HG02798 (cell line): ENCODE measurements at regions not wholly inside any gene's neighbourhood (a gene's known extent, or its start where the extent isn't known, plus 50 kb on each side); places are given as distances from the start of the nearest gene placed in this dataset.
"Not testable (repeated sequence)": the region's sequence is repeated elsewhere in the genome, so short reads cannot be mapped to it uniquely, and the experiment has no call there.

Source experiments
- ATAC-seq: cut with Tn5 transposase; IDR thresholded peaks from one replicate; pipeline ENCODE4 v1.9.1; 2021; ENCODE audit warnings: mild to moderate bottlenecking; ENCODE audit not compliant: unreplicated experiment, poor library complexity

DNA sequence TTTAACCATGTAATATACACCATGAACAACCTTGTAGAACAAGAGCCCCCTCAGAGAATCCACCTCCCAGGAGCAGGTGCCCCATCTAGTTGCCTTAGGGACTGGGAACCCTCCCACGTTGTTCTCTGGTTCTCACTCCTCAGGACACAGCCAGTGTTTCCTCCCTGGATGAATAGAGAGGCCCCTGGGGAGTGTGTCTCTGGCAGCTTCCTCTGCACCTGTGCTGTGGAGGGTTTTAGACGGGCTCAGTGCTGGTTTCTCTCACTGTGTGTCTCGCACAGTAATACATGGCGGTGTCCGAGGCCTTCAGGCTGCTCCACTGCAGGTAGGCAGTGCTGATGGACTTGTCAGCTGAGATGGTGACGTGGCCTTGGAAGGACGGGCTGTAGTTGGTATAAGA is 581.3 kb downstream of the TMEM121 start:
- ATAC-seq, result no peak

DNA sequence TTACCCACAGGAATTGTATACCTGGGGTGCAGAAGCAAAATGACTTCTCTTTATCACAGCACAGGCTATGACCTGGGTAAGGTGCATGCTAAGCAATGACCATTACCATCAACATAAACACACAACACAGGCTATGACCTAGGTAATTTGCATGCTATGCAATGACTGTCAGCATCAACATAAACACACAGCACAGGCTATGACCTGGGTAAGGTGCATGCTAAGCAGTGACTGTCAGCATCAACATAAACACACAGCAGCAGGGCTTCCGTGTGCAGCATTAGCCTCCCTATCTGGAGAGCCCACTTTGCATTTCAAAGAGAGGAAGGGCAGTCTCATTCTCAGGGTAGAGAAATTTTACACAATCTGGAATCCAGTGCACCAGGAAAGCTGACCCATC is 583.0 kb downstream of the TMEM121 start:
- ATAC-seq, result no peak

DNA sequence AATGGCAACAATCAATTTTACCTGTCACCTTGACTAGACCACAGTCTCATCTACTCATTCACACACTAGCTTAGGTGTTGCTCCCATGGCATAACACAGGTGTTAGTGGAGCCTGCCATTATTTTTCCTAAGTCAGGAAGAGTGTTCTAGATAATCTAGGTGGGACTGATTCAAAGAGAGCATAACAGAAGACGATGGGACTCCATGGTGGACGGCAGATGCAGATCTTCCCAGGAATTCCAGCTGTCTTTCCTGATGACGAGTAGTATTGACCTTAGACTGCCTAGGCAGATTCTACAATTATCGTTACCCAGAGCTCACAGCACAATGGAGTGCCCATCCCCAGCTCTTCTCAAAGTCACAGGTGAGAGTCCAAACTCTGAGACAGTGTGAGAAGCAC is 589.0 kb downstream of the TMEM121 start:
- ATAC-seq, result no peak

DNA sequence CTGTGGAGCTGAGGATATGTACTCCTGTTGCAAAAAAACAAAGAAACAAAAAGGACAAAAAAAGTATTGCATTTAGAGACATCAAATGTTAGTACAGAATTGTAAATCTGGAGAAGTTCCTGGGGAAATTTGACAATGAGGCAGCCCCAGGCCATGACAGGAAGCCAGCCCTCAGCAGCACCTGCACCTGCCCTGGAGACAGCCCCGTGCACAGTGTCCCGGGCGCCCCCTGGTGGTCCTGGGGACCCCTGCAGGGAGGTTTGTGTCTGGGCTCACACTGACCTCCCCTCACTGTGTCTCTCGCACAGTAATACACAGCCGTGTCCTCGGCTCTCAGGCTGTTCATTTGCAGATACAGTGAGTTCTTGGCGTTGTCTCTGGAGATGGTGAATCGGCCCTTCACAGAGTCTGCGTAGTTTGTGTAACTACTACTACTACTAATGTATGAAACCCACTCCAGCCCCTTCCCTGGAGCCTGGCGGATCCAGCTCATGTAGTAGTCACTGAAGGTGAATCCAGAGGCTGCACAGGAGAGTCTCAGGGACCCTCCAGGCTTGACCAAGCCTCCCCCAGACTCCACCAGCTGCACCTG is 590.1 kb downstream of the TMEM121 start:
- ATAC-seq, result not testable (repeated sequence)

DNA sequence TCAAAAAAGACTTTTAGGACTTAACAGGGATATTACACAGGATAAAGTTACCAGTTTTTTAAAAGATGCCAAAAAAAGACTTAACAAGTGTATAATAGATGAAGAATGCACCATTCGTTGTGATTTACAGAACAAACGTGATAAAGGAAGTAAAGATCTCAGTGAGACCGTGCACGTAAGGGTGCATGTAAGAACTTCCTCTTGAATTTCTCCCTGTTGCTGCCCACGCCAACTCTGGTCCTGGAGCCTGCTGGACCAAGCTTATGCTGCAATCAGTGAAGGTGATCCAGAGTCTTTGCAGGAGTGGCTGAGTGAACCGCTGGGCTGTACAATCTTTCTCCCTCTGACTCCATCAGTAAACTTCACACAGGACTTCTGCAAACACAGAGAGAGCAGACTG is 593.7 kb downstream of the TMEM121 start:
- ATAC-seq, result no peak

DNA sequence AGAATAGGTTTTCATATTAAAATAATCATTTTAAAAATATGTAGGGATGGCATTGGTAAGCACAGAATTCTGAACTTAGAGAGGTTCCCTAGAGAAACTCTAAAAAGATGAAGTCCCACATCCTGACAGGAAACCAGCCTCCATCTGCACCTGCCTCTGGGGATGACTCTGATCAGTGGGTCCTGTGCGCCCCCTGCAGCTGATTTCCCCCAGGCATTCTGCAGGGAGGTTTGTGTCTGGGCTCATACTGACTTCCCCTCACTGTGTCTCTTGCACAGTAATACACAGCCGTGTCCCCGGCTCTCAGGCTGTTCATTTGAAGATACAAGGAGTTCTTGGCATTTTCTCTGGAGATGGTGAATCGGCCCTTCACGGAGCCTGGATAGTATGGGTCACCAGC is 602.9 kb downstream of the TMEM121 start:
- no peak for ATAC-seq

DNA sequence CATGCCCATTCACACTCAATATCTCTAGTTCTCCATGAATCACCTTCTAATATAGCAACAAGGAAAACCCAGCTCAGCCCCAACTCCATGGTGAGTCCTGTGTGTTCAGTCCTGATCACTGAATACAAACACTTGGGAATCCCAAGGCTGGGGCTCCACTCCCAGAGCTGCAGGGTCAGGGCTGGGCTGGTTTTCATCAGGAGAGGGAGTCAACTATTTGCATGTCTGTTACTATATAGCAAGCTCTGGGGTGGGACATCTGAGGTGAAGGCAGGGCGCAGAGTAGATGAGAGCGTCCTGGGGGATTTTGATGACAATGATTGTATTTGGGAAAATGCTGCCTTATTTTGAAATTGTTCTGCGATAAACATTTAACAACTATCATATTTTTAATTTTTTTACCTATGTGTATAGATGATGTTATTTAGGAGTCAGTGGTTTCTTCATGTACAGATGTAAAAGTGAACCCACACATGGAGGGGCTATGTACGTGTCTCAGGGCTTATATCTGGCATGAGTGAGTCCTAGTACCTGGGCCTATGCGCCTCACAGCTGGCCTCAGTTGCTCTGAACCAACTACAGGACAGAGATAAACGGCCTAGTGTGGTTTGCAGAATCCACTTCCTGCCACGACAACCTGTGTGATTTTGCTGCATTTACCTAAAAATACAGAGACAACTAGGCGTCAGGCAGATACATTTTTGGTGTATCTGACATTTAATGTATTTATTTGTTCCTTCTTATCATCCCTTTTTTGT is 603.7 kb downstream of the TMEM121 start:
- not testable (repeated sequence) for ATAC-seq

DNA sequence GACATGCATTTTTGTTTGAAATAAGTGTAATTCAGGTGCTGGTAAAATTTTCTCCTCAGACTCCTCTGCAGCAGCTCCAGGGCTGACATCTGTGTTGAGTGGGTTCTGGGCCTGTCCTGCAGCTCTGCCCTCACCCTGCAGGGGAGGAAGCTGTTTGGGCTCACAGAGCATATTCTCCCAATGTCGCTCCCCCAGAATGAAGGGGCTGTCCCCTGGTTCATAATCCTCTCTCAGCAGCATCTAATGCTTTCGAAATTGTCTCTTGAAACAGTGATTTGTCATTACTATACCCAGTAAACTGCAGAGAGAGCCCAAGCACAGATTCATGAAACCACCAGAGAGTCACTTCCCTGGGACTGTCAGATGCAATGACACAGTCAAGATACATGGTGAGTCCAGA is 606.7 kb downstream of the TMEM121 start:
- not testable (repeated sequence) for ATAC-seq

DNA sequence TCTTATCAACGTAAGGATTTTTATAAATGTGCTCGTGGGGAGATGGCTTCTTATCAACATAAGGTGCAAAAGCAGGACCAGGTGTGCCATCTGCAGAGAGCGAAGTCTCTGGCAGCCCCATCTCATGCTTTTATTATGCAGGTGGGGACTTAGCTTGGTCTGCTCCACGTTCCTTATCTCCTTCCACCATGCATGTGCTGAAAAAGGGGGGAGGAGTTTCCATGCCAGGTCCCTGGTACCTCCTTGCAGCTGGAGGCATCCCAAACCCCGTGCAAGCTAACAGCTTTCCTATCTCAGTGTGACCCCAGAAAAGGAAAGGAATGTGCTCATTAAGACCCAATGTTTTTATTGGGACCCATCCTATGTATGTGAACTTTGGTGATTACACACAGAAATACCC is 608.5 kb downstream of the TMEM121 start:
- no peak for ATAC-seq

DNA sequence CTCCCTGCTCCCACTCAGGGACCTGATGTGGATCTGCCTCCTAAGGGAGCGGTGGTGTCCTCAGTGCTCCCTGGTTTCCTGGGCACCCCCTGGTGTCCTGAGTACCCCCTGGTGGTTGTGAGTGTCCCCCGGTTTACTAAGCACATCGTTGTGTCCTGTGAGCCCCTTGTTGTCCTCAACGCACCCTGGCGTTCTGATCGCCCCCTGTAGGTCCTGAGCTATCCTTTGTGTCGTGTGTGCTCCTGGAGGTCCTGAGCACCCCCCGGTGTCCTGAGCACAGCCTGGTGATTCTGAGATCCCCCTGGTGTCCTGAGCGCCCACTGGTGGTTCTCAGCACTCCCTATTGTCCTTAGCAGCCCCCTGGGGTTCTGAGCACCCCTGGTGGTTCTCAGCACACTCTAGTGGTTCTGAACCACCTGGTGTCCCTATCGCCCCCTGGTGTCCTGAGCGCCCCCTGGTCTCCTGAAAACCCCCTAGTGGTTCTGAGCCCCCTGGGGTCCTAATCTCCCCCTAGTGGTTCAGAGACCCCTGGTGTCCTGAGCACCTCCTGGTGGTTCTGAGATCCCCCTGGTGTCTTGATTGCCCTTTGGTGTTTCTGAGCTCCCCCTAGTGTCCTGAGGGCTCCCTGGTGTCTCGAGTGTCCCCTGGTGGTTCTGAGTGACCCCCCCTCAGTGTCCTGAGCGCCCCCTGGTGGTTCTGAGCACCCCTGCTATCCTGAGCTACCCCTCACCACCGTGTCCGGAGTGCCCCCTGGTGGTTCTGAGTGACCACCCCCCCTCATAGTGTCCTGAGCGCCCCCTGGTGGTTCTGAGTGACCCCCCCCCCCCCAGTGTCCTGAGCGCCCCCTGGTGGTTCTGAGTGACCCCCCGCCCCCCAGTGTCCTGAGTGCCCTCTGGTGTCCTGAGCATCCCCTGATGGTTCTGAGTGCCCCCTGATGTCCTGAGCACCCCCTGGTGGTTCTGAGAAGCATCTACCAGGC is 615.1 kb downstream of the TMEM121 start:
- no peak for ATAC-seq

DNA sequence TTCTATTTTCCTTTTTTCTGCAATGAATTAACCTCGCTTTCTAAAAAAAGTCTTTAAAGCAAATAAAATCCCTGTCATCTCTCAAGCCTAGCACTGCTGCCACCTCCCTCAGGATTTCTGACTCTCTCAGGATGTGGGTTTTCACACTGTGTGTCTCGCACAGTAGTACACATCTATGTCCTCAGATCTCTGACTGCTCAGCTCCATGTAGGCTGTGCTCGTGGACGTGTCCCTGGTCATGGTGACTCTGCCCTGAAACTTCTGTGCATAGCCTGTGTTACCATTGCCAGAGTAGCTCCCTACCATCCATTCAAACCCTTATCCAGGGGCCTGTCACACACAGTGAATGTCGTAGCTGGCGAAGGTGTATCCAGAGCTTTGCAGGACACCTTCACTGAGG is 619.3 kb downstream of the TMEM121 start:
- not testable (repeated sequence) for ATAC-seq

DNA sequence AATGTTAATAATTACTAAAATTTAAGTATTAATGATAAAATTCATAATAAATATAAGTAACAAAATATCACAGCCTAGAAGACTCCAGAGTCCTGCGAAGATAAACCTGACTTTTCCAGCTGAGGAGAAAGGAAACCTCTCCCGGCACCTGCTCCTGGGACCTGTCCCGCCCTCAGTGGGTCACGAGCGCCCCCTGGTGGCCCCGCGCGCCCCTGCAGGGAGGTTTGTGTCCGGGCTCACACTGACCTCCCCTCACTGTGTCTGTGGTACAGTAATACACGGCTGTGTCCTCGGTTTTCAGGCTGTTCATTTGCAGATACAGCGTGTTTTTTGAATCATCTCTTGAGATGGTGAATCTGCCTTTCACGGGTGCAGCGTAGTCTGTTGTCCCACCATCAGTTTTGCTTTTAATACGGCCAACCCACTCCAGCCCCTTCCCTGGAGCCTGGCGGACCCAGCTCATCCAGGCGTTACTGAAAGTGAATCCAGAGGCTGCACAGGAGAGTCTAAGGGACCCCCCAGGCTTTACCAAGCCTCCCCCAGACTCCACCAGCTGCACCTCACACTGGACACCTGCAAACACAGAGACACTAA is 627.1 kb downstream of the TMEM121 start:
- not testable (repeated sequence) for ATAC-seq

DNA sequence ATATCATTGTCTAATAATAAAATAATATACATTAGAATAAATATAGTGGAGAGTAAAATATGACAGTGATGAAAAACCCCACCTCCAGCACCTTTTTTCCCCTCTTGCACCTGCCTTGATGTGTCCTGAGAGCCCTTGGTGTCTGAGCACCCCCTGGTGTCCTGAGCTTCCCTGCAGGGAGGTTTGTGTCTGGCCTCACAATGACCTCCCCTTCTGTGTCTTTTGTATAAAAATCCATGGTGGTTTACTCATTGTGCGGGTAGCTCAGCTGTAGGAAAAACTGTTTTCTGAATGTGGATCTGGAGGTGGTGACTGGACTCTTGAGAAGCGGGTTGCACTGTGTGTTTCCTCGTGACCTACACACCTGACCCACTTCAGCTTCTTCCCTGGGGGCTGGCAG is 636.9 kb downstream of the TMEM121 start:
- ATAC-seq, result no peak

DNA sequence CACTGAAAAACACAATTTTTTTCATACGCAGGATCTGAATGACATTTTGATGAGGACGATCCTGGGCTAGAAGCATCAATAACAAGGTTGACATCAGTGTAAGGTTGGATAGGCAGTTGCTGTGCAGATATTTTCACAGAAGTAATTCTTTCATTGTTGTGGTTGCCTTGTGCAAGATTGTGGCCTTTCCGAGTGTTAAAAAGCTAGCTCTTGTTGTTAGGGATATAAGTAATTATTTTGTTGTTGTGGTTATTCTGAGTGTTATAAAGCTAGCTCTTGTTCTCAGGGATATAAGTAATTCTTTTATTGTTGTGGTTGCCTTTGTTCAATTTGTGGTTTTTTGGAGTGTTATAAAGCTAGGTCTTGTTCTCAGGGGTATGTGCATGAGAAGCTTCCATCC is 637.4 kb downstream of the TMEM121 start:
- not testable (repeated sequence) for ATAC-seq

DNA sequence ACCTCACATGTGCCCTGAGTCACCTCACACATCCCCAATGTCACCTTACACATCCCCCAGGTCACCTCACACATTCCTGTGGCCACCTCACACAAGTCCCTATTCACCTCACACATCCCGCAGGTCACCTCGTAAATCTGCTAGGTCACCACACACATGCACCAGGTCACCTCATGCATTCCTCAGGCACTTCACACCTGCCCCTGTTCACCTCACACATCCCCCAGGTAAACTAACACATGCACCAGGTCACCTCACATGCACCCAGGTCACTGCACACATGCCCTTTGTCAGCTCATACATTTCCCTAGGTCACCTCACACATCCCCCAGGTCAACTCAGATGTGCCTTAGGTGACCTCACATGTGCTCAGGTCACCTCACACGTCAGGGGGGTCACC is 639.8 kb downstream of the TMEM121 start:
- no peak for ATAC-seq

DNA sequence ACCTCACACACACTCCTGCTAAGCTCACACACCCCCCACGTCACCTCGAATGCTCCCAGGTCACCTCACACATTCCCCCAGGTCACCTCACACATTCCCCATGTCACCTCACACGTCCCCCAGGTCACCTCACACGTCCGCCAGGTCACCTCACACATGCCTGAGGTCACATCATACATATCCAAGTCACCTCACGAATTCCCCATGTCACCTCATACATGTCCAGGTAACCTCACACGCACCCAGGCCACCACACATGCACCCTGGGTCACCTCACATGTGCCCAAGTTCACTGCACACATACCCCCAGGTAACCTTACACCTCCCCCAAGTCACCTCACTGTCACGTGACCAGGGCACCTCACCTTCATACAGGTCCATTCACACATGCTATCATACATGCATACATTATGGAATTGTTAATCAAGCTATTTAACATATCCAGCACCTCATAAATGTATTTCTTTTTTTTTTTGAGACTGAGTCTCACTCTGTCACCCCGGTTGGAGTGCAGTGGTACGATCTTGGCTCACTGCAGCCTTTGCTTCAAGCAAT is 640.3 kb downstream of the TMEM121 start:
- no peak for ATAC-seq

DNA sequence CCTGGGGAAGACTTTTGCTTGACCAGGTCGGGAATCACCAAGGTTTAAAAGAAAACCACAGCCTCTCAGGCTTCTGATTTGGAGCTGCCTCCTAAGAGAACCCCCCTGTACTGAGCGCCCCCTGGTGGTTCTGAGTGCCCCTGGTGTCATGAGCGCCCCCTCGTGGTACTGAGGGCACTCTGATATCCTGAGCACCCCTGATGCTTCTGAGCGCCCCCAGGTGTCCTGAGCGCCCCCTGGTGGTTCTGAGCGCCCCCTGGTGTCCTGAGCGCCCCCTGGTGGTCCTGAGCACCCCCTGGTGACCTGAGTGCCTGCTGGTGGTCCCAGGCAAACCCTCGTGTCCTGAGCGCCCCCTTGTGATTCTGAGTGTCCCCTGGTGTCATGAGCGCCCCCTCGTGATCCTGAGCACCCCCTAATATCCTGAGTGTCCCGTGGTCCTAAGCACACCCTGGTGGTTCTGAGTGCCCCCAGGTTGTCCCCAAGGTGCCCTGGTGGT is 643.8 kb downstream of the TMEM121 start:
- ATAC-seq, result not testable (repeated sequence)

DNA sequence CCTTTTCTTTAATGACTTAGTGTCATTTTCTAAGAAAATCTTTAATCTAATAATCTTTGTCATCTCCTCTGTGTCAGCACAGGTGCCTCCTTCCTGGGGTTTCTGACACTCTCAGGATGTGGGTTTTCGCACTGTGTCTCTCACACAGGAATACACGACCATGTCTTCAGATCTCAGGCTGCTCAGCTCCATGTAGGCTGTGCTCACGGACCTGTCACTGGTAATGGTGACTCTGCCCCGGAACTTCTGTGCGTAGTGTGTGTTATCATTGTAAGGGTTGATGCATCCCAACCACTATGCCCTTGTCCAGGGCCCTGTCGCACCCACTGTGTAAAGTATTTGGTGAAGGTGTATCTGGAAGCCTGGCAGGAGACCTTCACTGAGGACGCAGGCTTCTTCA is 647.8 kb downstream of the TMEM121 start:
- no peak for ATAC-seq

DNA sequence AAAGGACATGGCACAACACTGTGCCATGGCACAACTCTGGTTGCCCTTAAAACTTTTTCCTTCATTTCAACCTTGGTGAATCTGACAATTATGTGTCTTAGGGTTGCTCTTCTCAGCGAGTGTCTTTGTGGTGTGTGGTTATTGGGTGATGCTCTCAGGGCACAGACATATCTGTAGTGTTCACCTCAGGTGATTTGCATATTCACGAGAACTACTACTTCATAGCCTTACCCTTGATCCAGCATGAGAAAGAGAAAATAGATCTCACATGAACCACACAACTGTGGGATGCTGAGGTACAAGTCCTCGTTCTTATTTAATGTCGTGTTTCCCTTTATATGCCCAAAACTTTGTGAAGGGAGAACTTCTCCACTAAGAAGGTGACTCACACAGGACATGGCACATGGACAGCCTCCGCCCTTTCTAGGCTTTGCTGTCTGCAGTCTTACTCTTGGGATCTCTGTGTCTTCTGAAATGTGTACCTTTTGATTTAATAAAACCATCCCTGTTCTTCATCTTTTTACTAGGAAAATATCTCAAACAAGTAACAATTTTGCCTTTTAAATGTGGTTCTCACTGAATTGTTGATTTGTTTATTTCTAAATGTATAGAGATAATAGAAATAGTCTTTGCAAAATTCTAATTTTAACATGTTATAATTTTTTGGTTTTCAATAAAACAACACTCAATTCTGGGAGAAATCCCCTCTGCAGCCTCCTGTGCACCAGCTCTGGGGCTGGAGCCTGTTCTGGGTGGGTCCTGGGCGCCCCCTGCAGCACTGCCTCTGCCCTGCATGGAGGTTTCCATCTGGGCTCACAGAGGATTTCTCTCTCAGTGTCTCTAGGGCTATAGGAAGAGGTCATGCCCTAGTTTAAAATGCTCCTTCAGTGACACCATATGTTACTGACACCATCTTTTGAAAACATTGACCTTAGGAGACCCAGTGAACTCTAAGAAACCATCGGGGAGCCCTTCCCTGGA is 651.2 kb downstream of the TMEM121 start:
- ATAC-seq, result not testable (repeated sequence)
